DMS79 treated with DMSO at 0.1 percent for 48 hours (cell line): ENCODE measurements at regions not wholly inside any gene's neighbourhood (a gene's known extent, or its start where the extent isn't known, plus 50 kb on each side); places are given as distances from the start of the nearest gene placed in this dataset.
"Not testable (repeated sequence)": the region's sequence is repeated elsewhere in the genome, so short reads cannot be mapped to it uniquely, and the experiment has no call there.

Experiments used
- DNase-seq: peaks from one replicate; lab custom pipeline; 2025; lab: John Stamatoyannopoulos, UW

GRCh38 chr21:13921455-13921854, 289.3 kb downstream of the LIPI start:
- DNase-seq = not testable (repeated sequence)

- DNase-seq = not testable (repeated sequence)
These were observed 297.8 kb downstream of the POTED start for GRCh38 chr21:13907385-13907784.

GRCh38 chr21:13896596-13897247, 287.1 kb downstream of the POTED start:
- DNase-seq = not testable (repeated sequence)

DNA sequence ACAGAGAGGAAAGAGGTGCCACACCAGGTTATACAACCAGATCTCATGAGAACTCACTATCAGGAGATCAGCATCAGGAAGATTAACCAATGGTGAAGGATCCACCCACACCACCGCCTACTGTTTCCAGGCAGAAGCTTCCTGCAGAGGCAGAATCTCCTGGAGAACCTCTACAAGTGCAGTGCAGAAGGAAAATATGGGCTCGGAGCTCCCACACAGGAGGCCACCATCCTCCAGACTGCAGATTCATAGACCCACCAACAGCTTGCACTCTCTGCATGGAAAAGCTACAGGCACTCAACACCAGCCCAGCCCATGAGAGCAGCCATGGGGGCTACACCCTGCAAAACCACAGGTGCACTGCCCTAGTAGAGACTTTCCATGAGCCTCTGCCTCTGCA, 284.0 kb downstream of the POTED start:
- DNase-seq = not testable (repeated sequence)

- not testable (repeated sequence) for DNase-seq
These were observed 283.4 kb downstream of the POTED start for GRCh38 chr21:13893025-13893424.

DNA sequence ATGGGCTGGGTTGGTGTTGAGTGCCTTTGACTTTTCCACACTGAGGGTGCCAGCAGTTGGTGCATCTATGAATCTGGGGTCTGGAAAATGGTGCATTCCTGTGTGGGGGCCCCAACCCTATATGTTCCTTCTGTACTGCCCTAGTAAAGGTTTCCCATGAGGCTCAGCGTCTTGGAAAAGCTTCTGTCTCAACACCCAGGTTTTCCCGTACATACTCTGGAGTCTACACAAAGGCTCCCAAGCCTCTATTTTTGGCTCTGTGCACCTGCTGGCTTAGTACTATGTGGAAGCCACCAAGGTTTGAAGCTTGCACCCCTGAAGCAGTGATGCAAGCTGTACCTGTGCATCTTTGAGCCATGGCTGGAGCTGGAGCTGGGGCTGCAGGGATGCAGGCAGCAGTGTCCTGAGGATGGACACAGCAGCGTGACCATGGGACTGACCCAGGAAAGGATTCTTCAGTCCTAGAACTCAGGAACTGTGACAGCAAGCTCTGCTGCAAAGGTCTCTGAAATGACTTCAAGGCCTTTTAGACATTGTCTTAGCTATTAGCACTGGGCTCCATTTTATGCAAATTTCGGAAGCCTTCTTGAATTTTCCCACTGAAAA, 282.7 kb downstream of the POTED start:
- DNase-seq = not testable (repeated sequence)

DNA sequence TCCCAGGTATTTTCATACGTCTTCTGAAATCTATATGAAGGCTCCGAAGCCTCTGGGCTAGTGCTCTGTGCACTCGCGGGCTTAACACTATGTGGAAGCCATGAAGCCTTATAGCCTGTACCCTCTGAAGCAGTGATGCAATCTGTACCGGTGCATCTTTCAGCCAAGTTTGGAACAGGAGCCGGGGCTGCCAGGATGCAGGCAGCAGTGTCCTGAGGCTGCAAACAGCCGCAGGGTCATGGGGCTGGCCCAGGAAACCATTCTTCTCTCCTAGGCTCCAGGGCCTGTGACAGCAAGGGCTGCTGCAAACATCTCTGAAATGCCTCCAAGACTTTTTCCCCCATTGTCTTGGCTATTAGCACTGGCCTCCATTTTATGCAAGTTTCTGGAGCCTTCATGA, 279.6 kb downstream of the POTED start:
- not testable (repeated sequence) for DNase-seq

- not testable (repeated sequence) for DNase-seq
These were observed 274.2 kb downstream of the POTED start for GRCh38 chr21:13883641-13884395.

DNA sequence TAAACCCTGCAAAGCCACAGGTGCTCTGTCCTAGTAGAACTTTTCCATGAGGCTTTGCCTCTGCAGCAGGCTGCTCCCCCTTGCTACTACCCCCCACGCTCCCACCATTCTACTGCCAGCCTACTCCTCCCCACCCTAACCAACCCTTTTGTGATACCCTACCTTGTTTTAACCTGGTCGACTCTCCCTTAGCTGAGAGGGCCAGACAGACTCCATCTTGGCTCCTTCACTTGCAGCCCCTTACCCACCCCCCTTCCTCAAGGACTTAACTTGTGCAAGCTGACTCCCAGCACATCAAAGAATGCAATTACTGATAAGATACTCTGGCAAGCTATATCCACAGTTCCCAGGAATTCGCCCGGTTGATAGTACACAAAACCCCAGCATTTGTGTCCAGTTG, 267.9 kb downstream of the POTED start:
- not testable (repeated sequence) for DNase-seq

DNA sequence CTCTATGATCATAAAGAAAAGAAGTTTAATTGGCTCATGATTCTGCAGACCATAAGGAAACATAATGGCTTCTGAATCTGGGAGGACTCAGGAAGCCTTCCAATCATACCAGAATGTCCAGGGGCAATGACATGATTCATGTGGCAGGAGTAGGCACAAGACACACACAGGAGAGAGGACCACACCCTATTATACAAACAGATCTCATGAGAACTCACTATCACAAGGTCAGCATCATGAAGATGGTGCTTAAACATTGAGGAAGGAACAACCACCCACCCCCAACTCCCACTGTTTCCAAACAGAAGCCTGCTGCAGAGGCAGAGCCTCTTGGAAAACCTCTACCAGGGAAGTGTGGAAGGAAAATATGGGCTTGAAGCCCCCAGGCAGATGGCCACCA, 267.4 kb downstream of the POTED start:
- not testable (repeated sequence) for DNase-seq

DNA sequence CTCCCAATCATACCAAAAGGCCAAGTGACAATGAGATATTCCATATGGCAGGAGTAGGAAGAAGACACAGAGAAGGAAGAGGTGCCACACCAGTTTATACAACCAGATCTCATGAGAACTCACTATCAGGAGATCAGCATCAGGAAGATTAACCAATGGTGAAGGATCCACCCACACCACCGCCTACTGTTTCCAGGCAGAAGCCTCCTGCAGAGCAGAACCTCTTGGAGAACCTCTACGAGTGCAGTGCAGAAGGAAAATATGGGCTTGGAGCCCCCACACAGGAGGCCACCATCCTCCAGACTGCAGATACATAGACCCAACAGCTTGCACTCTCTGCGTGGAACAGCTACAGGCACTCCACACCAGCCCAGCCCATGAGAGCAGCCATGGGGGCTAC, 264.4 kb downstream of the POTED start:
- not testable (repeated sequence) for DNase-seq

- no peak for DNase-seq
These were observed 245.1 kb downstream of the POTED start for GRCh38 chr21:13854638-13855037.

DNA sequence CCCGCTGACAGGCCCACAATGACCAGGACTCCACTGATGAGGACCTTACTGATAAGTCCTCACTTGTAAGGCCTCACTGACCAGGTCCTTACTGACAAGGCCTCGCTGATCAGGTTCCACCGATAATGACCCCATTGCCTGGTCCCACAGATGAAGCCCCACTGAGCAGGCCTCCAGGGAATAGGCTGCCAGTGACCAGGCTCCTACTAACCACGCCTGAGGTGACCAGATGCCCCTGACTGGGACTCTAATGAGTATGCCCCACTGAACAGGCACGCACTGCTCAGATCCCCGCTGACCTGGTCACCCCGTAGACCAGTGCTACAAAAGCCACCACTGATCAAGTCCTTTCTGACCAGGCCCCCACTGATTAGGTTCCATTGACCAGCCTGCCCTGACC, 241.2 kb downstream of the POTED start:
- DNase-seq = not testable (repeated sequence)

GRCh38 chr21:13849489-13849888, 239.9 kb downstream of the POTED start:
- DNase-seq = not testable (repeated sequence)

DNA sequence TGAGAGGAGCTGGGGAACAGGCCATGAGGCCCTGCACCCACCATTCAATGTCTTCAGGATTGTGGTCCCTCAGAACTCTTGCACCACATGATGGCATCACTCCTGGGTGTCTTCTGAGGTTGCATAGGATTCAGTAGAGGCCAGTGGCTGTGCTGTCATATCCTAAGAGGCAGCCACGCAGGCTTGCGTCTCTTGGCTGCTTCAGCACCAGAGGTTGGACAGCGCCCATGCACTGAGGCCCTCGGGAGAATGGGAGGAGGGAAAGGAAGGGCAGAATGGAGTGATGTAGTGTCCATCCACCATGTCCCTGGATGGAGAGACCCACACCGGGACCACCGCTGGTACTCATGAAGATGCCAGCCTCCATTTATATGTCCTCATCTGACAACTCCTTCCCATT, 237.1 kb downstream of the POTED start:
- DNase-seq = not testable (repeated sequence)

GRCh38 chr21:13844574-13844973, 235.0 kb downstream of the POTED start:
- not testable (repeated sequence) for DNase-seq

GRCh38 chr21:13843081-13843480, 233.5 kb downstream of the POTED start:
- DNase-seq = not testable (repeated sequence)

GRCh38 chr21:13827666-13828065, 218.1 kb downstream of the POTED start:
- DNase-seq = not testable (repeated sequence)

DNA sequence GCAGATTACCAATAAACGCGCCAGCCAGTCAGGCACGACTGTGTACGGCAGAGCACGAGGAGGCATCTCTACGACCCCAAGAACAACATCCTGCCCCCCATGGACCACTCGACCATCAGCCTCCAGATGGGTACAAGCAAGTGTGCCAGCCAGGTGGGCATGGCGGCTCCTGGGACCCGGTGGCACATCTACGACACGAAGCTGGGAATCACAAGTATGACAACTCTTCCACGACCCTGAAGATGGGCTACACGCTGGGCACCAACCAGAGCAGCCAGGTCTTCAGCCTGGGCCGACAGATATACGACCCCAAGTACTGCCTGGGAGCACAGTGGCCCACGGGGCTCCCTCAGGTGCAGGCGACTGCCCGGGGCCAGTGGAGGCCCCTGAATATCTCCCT, 217.6 kb downstream of the POTED start:
- no peak for DNase-seq

DNA sequence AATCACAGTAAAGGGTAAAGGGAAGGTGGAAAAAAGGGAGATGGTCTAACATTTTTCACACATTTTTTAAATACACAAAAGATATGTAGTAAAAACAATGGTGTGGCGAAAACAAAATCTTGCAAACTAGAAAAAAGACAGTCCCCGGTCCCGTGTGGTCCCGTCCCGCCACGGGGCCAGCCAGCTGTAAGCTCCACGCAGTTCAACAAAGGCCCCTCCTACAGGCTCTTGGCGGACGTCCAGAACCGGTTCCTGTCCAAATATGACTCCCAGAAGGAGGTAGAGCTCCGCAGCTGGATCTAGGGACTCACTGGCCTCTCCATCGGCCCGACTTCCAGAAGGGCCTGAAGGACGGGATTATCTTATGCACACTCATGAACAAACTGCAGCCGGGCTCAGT, 216.9 kb downstream of the POTED start:
- not testable (repeated sequence) for DNase-seq

GRCh38 chr21:13825218-13825778, 215.7 kb downstream of the POTED start:
- not testable (repeated sequence) for DNase-seq

DNA sequence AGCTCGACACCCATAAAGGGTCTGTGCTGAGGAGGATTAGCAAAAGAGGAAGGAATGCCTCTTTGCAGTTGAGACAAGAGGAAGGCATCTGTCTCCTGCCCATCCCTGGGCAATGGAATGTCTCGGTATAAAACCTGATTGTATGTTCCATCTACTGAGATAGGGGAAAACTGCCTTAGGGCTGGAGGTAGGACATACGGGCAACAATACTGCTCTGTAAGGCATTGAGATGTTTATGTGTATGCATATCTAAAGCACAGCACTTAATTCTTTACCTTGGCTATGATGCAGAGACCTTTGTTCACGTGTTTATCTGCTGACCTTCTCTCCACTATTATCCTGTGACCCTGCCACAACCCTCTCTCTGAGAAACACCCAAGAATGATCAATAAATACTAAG, 210.7 kb downstream of the POTED start:
- DNase-seq = not testable (repeated sequence)

DNA sequence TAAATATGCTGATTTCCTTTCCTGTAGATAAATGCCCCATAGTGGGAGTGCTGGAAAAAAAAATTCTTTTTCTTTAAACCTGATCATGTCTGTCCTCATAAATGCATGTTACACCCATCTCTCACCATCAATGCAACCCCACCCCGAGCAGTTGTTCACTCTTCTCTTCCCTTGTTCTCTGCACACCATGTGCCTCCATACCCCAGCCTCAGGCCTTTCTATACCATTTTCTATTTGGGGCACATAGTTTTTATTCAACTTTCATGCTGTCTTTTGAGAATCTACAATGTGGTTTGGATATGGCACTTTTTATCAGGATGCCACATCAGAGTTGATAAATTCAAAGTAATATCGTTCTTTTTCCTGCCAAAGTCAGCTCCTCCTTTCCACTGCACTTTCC, 202.6 kb downstream of the POTED start:
- not testable (repeated sequence) for DNase-seq
